NCI-H2227 treated with DMSO at 0.1 percent for 48 hours (cell line): ENCODE measurements at regions not wholly inside any gene's neighbourhood (a gene's known extent, or its start where the extent isn't known, plus 50 kb on each side); places are given as distances from the start of the nearest gene placed in this dataset.
"Not testable (repeated sequence)": the region's sequence is repeated elsewhere in the genome, so short reads cannot be mapped to it uniquely, and the experiment has no call there.

Experiments
- DNase-seq: peaks from one replicate; lab custom pipeline; 2025; lab: John Stamatoyannopoulos, UW

GRCh38 chr5:135776457-135776856, 58.0 kb upstream of the SLC25A48 start:
- no peak for DNase-seq

DNA sequence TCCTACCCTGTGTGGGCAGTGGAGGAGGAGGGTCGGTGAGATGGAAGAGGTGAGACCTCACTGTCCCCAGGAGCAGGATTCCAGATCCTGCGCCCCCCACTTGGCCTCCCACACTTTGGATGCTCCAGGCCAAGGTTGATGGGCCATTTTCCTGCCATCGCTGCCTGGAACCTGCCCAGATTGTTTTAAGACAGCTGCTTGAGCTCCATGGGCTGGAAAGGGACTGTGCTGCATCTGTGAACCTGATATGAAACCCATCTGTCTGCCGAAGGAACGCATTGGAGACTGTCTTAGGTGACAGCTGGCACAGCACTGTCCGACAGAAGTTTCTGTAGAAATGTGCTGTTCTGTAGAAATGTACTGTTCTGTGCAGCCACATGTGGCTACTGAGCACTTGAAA, 72.7 kb upstream of the SLC25A48 start:
- no peak for DNase-seq

- no peak for DNase-seq
Measured at GRCh38 chr5:135759149-135759784, 75.2 kb upstream of the SLC25A48 start.

DNA sequence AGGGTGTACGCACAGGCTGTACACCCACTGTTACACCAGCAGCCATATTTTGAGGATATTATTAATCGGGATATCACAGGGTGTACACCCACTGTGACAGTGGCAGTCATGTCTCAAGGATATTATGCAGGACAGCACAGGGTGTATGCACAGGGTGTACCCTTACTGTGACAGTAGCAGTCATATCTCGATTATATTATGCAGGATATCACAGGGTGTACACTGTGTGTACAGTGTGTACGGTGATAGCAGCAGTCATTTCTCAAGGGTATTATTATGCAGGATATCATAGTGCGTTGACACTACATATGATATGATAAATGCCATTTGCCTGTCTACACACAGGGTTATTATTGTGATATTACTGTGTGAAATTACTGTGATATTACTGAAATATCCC, 80.5 kb upstream of the SLC25A48 start:
- DNase-seq: no peak

- no peak for DNase-seq
Measured at GRCh38 chr5:135750506-135750905, 84.0 kb upstream of the SLC25A48 start.

GRCh38 chr5:135747824-135748223, 86.6 kb upstream of the SLC25A48 start:
- DNase-seq: no peak

GRCh38 chr5:135745897-135746500, 88.5 kb upstream of the SLC25A48 start:
- no peak for DNase-seq

DNA sequence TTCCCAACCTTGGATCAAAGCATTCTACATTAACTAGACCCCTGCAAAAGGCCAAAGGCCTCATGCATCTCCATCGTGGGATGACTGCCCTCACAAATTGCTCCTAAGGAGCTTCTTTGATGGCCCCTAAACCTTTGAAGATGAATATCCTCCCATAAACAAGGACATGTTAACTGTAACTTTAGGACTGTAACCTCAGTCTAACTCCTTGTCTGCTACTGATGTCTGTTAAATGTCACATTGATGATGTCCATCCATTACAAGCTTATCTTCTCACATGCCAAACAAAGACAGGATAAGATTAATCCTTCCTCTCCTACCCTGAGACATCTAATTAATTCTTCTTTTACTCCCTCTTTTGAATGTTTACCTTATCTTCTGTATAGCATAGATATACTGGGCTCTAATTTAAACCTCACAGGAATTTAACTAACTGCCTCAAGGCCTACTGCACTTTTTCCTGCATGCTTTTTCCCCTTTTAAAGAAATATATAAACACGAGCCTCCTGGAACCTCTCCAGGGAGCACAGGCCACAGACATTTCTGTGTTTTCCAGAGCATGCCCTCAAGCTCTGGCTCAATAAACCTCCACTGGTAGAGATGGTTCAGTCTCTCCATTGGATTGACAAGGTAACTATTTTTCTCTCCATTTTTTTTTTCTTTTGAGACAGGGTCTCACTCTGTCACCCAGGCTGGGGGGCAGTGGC, 90.6 kb upstream of the SLC25A48 start:
- DNase-seq: no peak

DNA sequence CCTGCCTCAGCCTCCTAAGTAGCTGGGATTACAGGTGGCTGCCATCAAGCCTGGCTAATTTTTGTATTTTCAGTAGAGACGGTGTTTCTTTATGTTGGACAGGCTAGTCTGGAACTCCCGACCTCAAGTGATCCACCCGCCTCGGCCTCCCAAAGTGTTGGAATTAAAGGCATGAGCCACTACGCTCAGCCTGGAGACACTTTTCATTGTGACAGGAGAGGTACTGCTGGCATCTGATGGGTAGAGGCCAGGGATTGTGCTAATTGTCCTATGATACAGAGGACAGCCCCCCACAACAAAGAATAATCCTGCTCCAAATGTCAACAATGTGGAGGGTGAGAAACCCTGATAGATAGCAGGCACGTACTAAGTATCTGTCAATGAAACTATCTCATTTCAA, 91.3 kb upstream of the SLC25A48 start:
- DNase-seq: no peak

GRCh38 chr5:135742240-135742639, 92.2 kb upstream of the SLC25A48 start:
- not testable (repeated sequence) for DNase-seq

GRCh38 chr5:135741040-135741439, 93.4 kb upstream of the SLC25A48 start:
- no peak for DNase-seq

DNA sequence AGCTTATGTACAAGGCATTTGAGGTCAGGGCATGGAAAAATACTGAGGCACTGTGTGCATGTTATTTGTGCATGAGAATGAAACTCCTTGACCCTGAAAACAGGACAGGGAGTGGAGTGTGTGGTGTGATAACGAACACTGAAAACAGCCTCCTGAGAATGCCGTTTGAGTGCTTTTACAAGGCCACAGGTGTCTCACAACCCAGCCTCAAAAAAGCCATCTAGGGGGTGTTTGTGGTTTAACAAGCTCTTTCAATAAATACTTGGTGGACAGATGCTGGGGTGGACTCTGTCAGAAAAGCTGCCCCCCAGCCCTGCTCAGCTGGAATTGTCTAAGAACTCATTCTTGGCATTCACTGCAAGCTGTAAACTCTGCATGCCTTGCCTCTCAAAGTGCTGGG, 94.0 kb upstream of the SLC25A48 start:
- no peak for DNase-seq

DNA sequence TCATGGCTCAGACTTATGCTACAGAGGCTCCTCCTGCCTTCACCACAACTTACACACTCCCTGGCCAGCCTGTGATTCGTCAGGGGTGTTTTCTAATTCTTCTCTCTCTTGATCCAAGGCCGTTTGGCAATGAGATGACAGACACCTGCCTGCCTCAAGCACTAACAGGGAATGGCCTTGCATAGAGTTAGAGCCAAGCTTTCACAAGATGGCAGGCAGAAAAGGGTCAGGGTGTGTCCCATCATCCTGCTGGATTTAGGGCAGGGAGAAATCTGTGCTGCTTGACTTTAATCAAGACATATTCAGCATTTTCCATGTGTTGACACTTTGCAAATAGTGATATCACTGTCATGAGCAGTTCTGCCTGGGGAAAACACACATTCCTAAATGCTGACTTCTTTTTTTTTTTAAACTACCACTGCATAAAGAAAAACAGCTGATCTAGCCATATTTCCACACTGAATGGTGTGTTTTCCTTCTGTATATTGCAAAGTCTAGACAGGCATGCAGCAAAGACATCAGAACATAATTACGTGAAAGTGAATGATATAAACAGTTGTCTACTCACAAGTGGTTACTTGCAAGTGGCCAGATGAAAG, 95.0 kb upstream of the SLC25A48 start:
- DNase-seq: no peak

GRCh38 chr5:135738564-135738875, 95.9 kb upstream of the SLC25A48 start:
- DNase-seq: no peak

GRCh38 chr5:135737701-135738563, 96.5 kb upstream of the SLC25A48 start:
- no peak for DNase-seq

- DNase-seq: not testable (repeated sequence)
Measured at GRCh38 chr5:135736952-135737351, 97.5 kb upstream of the SLC25A48 start.

GRCh38 chr5:135735831-135736230, 98.6 kb upstream of the SLC25A48 start:
- DNase-seq: no peak

GRCh38 chr5:135734956-135735355, 99.5 kb upstream of the SLC25A48 start:
- not testable (repeated sequence) for DNase-seq

- not testable (repeated sequence) for DNase-seq
Measured at GRCh38 chr5:135731034-135731433, 103.4 kb upstream of the SLC25A48 start.

- DNase-seq: not testable (repeated sequence)
Measured at GRCh38 chr5:135730161-135730560, 104.3 kb upstream of the SLC25A48 start.

GRCh38 chr5:135729321-135729786, 105.1 kb upstream of the SLC25A48 start:
- no peak for DNase-seq

DNA sequence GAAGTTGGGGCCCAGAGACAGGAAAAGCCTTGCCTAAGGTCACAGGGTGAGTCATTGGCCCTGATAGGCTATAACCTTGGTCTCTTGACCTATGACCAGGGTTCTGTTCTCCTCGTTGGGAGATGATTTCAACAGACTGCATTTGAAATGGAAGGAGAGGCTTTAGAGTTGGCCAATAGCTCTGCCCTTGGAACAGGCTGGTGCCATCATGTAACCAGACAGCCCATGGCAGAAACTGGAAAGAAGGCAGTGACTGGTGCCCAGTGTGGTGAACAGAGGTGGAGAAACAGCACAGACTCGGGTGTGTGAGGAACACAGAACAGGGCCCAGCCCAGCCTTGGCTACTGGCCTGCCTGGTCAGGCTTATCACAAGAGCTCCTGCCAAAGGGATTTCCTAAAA, 109.8 kb upstream of the SLC25A48 start:
- DNase-seq: no peak
